ENCODE measurements at regions not wholly inside any gene's neighbourhood (a gene's known extent, or its start where the extent isn't known, plus 50 kb on each side); places are given as distances from the start of the nearest gene placed in this dataset.
A peak's percentile ranks its signal among the peaks of the same experiment; 100 is the strongest.
"Not testable (repeated sequence)": the region's sequence is repeated elsewhere in the genome, so short reads cannot be mapped to it uniquely, and the experiment has no call there.

DNA sequence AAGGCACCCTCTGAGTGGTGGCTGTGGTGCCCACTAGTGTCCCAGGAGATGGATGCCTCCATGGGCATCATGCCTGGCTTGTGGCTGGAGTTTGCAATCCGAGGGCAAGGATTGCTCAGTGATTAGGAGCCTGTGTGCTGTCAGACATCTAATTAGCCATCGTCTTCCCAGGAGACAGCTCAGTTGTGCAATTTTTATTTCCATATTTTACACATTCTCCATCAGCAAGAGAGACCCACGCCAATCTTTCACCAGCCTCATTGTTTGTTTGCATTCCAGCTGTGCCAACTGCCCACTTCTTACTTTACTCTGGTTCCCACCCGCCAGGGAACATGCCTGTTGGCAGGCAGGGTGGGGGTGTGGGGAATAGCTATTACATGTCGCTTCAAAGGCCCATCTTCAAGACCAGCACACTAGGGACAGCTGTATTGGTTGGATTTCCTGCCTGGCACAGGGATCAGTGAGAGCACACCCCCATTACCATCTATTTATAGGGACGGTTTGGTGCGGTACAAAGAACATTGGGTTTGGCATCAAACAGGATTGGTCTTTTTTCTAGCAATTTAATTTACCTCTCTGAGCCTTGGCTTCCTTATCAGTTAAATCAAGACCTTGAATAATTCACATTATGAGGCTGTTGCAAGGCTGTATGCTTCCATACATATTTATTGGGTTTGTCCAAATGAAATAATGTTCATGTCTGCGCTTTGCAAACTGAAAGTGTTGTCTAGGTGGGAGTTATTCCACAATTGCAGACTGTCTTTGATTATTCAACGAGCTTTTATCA lies 80.7 kb upstream of the NAV2 start:
- intact Hi-C loops (cut with DNase I), result loop anchor here in 1 of 2 donors (5.0 kb wide), 1 partner anchor 40 kb away; no protein-coding TSS in a partner anchor
- DNase-seq (ENCODE audit: low spot score), result no peak

DNA sequence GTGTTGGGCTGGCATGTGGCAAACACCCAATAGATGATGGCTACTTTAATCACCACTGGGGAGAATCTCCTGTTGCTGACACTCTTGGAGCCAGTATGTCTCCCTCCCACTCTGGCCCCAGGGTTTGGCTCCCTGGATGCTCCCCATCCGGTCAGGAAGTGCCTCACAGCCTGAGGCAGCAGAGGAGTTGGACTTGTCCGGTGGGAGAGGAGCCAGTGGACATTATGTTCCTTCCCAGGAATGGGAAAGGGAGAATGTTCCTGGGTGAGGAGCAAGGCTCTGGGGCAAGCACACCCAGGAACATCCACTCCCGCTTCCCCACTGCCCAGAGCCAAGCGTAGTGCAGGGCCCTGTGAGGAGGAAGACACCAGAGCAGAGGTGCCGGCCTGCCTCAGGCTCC lies 84.6 kb upstream of the NAV2 start:
- peak; percentile 93 for DNase-seq (ENCODE audit: low spot score)
- intact Hi-C loops (cut with DNase I), result no loop called here

DNA sequence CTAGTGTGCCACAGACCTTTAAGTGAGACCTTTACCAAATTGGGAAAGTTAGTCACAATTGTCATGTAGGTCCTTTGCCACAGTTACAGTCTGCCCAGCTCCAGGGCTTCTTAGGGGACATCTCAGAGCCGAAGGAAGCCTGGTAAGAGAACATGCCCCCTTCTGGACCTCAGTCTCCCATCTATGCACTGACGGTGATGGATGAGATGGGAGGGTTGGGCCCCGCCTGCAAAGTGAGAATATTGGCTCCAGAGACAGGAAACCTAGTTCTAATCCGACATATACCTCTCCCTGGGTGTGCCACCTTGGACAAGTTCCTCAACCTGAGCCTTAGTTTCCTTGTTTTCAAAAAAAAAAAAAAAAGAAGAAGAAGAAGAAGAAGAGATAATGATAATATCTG lies 85.1 kb upstream of the NAV2 start:
- intact Hi-C loops (cut with DNase I), result no loop called here
- DNase-seq (ENCODE audit: low spot score), result no peak

DNA sequence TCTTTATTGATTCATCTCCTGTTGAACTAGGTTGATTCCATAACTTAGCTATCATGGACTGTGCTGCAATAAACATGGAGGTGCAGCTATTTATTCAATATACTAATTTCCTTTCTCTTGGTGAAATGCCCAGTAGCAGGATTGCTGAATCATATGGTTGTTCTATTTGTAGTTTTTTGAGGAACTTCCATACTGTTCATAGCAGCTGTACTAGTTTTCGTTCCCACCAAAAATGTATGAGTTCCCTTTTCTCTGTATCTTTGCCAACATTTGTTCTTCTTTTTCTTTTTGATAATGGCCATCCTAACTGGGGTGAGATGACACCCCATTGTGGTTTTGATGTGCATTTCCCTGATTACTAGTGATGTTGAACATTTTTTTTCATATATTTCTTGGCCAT lies 87.2 kb upstream of the NAV2 start:
- no peak for DNase-seq (ENCODE audit: low spot score)
- intact Hi-C loops (cut with DNase I), result no loop called here

DNA sequence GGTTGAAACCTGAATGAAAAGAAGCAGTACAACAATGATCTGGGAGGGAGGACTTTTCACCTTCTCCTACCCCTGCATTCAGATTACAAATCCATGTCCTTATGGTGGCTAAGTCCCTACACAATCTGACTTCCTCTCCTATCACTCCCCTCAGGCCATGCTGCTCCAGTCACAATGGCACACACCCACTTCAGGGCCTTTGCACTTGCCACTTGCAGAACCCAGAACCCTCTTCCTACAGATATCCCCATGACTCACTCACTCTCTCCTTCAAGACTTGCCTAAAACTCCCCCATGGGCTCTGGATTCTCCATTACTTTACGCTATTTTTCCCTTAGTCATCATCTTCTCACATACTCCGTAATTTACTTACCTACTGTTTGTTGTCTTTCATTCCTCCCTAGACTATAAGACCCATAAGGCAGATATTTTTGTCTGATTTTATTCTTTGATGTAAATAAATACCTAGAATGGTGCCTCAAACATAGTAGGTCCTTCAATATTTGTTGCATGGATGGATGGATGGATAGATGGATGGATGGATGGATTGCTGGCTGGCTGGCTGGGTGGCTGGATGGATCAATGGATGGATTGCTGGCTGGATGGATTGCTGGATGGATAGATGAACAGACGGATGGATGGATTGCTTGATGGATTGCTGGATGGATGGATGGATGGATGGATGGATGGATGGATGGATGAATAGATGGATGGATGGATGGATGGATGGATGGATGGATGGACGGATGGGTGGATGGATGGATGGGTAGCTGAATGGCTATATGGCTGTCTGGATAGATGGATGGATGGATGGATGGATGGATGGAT lies 94.7 kb upstream of the NAV2 start:
- intact Hi-C loops (cut with DNase I), result no loop called here
- no peak for DNase-seq (ENCODE audit: low spot score)

DNA sequence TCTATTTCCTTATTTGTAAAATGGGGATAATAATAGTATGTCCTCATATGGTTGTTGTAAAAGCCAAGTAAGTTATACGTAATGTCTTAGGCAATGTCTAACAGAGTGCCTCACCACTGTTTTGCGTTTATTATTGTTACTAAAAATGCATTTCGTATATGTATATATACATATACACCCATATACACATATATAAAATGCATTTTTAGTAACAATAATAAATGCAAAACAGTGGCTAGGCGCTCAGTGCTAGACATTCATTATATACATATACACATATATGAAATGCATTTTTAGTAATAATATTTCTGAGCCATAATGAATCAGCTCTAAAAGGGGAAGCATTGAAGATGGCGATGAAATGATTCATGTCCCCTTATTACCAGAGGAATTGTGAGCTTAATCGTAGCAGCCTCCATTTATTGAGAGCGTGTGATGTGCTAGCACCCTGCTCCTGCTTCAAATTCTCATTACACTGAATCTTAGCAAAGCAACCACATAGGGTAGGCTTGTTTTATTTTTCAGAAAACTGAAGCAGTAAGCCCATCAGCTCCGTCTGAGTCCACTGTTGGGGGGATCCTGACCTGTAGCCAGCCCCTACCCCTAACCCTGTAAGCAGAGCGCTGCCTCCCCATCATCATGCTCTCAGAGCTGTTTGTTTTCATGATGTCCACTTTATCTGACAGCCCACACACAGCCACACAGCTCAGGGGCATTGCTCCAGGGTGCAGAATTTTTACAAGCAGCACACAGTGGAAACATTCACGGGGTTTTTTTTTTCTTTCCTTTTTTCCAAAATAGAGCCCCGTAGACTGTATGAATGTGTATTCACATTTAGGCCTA lies 97.1 kb upstream of the NAV2 start:
- intact Hi-C loops (cut with DNase I), result no loop called here
- no peak for DNase-seq (ENCODE audit: low spot score)

DNA sequence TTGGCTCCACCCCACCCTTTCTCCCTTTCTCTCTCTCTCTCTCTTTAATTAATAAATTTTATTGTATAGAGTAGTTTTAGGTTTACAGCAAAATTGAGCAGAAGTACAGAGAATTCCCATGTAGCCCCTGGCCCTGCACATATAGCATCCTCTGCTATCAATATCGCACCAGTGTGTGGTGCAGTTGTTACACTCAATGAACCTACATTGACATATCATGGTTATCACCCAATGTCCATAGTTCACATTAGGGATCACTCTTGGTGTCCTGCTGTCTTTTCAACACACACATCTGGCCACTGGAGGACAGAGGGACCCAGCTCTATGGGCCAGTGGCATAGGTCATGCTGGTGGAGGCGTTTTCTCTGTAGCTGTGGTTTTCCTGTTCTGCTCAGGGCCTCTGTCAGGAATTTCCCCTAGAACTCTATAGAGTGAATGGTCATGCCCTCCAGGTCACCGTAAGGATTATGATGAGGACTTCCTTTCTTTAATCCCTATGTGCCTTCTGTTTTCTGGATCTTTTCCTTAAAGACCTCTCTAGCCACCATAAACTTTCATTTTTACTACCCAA lies 98.2 kb upstream of the NAV2 start:
- DNase-seq (ENCODE audit: low spot score), result no peak
- intact Hi-C loops (cut with DNase I), result no loop called here

DNA sequence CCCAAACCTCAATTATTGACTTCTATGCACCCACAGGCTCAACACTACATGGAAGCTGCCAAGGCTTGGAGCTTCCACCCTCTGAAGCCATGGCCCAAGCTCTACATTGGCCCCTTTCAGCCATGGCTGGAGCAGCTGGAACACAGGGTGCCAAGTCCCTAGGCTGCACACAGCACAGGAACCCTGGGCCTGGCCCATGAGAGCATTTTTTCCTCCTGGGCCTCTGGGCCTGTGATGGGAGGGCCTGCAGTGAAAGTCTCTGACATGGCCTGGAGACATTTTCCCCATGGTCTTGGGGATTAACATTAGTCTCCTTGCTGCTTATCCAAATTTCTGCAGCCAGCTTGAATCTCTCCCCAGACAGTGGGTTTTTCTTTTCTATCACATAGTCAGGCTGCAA lies 100.6 kb upstream of the NAV2 start:
- intact Hi-C loops (cut with DNase I); DNase-seq (ENCODE audit: low spot score): not testable (repeated sequence)

DNA sequence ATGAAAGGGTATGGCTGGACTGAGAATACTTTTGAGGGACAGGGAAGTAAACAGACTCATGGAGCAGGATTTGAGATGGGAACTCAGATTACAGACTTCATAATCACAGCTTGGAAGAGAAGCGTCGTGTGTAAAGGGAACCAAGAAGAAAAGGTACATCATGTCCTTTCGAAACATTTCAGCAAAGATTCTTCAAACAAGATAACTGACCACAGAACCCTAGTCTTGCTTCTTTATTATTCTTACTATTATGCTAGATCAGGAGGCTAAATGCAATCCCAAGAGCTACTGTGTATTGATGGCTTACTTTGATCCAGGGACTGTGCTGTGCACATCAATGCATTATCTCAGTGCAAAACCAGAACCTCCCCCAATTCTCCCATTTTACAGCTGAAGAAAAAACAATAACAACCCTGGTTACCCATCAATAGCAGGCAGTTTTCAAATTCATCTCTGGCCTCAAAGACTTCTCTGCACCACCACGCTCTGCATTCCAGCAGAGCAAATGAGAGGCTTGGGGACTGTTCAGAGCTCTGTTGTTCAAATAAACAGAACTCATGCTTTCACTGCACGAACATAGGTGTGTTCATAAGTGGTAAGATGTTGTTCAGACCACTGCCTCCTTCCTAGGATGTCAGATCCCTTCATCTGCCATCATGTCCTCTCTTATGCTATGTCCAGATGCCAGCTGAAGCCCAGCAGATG lies 104.8 kb upstream of the NAV2 start:
- no peak for DNase-seq (ENCODE audit: low spot score)
- intact Hi-C loops (cut with DNase I), result no loop called here

DNA sequence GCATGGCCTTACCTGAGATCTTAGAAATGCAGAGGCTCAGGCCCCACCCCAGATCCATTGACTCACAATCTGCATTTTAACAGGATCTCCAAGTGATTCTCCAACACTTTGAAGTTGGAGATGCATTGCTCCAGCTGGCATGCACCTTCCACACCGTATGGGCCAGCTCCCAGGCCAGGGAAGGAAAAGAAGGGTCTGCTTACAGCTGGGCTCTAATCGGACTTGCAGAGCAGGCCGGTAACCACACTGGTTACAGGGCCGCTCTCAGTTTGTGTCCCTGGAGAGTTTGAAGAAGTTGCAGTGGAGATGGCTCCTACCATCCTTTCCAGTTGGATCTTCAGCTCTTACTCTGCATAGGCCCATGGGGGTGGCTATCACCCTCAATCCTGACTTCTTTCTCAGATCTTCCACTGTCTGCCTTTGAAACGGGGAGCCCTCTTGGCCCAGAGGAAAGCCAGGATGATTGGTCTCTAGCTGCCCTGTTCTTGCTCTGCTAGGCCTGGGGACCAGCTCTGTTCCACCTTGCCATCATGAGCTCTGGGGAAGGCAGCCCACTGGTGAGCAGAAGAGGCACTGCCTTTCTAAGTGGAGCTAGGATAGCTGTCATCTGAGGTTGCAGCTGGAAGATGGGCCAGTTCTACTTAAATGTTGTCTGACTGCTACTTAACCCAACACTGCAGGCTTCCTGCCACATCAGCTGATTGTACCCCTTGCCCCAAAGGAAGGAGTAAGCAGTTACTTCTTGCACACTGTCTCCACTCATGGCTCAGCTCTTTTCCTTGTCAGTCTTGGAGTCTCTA lies 105.6 kb upstream of the NAV2 start:
- intact Hi-C loops (cut with DNase I), result no loop called here

DNA sequence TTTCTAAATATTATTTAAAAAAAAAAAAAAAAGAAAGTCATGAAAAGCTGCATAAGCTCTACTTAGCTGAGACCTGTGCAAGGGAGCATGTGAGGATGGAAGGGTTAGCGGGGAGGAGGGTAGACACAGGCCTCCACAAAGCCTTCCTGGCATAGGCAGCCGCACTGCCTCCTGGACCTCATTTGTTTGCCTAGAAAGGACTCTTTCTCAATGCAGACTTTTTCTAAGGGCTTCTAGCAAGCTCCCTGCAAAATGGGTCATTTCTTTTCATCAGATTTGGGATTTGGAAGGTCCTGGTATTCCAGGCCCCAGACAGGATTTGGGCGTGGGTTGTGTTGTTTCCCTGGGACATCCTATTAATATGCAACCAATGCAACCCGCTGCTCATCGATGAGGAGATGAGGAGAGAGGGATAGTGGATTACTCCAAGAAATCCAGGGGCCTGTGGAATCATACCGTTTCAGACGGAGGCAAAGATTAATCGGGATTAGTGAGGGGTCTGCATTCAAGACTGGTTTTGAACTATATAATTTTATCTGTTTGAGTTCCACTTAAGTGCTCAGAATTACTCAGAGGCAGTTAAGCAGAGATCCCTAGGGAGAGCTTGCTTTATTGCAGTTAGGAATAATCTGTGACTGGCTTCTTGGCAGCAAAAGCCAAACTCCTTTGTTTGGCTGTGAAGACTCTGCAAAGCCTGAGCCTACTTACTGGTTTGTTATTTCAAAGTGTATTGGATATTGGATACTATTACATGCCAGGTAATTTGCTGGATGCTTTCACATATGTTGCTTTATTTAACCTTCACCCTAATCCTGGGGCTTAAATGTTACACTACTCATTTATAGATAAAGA lies 106.9 kb upstream of the NAV2 start:
- no peak for DNase-seq (ENCODE audit: low spot score)
- intact Hi-C loops (cut with DNase I), result no loop called here

More for the DNA sequence above, 105.6 kb upstream of the NAV2 start:
- no peak for DNase-seq (ENCODE audit: low spot score)

DNA sequence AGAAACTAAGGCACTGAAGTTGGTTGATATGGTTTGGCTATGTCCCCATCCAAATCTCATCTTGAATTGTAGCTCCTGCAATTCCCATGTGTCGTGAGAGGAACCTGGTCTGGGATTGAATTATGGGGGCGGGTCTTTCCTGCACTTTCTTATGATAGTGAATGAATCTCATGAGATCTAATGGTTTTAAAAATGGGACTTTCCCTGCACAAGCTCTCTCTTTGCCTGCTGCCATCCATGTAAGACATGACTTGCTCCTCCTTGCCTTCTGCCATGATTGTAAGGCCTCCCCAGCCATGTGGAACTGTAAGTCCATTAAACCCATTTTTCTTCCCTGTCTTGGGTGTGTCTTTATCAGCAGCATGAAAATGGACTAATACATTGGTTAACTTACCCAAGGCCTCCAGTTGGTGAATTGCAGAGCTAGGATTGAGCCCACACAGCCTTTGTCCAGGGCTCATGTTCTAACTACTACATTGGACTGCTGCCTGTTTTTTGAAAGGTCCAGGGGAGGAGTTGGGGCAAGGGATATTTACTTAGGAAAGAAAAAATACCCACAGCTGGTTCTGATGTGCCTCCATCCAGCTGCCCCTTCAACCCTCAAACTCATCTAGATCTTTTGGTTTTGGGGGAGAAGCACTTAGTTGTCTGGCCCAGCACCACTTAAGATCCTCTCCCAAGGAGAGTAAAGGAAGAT lies 107.8 kb upstream of the NAV2 start:
- intact Hi-C loops (cut with DNase I), result no loop called here
- DNase-seq (ENCODE audit: low spot score), result no peak

DNA sequence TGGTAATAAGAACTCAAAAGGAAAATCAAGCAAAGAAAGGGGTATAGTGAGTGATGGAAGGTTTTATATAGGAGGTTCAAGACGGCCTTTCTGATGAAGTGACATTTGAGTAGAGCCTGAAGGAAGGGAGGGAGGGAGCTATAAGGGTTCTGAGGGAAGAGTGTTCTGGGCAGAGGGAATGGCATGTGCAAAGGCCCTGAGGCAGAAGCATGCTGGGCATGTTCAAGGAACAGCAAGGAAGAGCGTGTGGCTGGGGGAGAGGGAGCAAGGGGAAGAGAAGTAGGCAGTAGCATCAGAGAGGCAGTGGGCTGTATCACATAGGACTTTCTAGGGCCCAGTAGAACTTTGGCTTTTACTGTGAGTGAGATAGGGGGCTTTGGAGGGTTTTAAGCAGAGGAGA lies 108.9 kb upstream of the NAV2 start:
- intact Hi-C loops (cut with DNase I), result no loop called here
- DNase-seq (ENCODE audit: low spot score), result no peak

DNA sequence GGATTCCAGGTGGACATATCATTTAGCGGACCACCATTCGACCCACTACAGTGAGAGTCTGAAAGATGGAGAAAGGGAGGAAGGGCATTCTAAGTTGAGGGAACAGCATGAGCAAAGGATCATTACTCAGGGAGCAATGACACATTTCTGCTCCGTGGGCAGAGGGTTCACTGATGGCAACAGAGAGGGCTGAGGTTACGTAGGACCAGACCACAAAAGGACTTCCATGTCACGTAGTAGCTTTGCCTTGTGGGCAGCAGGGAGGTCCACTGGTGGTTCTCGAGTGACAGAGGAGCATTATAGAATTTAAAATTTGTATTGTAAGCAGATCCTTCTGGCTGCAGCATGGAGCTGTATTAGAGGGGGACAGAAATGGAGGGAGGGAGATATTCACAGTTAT lies 109.7 kb upstream of the NAV2 start:
- intact Hi-C loops (cut with DNase I), result no loop called here
- DNase-seq (ENCODE audit: low spot score), result no peak

DNA sequence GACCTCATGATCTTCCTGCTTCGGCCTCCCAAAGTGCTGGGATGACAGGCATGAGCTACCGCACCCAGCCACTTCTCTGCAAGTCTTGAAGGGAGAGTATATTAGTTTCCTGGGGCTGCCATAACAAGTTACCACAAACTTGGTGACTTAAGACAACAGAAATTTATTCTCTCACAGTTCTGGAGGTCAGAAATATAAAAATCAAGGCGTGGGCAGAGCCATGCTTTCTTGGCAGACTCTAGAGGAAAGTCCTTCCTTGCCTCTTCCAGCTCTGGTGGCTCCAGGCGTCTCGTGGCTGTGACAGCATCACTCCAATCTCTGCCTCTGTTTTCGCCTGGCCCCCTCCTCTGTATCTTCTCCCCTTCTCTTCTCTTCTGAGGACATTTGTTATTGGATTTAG lies 110.2 kb upstream of the NAV2 start:
- DNase-seq (ENCODE audit: low spot score), result no peak
- intact Hi-C loops (cut with DNase I), result no loop called here

DNA sequence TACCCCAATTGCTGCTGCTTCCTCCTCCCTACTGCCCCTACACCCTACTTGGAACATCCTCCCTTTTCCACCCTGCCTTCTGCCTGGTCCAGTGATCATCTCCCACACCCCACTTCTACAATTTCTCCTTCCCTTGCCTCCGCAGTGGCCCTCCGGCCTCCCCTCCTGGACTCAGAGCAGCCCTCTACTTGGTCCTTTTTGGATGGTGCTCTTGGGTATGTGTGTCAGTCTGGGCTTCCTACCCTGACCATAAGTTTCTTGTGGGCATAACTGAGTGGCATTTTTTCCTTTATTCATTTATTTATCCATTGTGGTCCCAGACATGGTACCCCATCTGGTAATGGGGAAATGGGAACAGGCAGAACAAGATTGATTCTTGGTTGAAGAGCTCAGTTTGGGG lies 111.4 kb upstream of the NAV2 start:
- intact Hi-C loops (cut with DNase I), result no loop called here
- DNase-seq (ENCODE audit: low spot score), result no peak

DNA sequence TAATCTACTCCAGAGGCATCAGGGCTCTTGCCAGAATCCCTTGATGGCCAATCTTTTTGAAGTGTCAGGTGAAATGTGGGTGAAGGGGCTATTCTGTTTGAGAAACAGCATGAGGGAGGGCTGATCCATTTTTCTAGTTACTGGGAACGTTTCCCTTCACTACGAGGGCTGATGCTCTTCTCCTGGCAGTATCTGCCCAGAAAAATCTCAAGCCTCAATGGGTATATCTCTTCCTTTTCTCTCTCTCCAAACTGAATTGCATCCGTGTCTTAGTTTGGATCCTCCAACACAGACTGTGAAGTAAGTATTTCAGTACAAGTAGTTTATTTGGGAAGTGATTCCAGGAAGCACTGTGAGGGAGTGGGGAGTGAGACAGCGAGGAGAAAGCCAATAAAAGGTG lies 113.0 kb upstream of the NAV2 start:
- intact Hi-C loops (cut with DNase I), result no loop called here
- no peak for DNase-seq (ENCODE audit: low spot score)
